ENCODE measurements at regions not wholly inside any gene's neighbourhood (a gene's known extent, or its start where the extent isn't known, plus 50 kb on each side); places are given as distances from the start of the nearest gene placed in this dataset.

DNA sequence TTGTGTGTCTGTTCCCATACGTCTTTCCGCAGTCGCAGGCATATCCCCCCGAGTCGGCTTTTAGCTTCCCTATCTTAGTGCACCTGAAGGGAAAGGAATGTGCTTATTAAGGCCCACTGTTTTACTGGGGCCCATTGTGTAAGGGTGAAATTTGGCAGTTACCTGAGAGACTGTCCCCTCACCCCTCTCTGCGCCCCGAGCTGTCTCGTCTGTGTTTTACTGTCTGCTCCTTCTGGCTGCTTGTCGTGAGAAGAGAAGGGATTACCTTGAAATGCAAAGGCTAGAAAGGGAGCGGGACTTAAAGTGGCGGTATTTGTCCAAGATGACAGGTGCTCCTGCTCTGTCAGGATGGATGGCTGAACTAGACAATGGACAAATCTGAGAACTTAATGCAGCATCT is 233.0 kb upstream of the POU1F1 start:
- no peak overlapping the region for H4K5ac ChIP-seq (ENCODE audit: low read depth, low read length)
- CTCF ChIA-PET: no interaction called here
- no peak for DNase-seq
- no peak overlapping the region for H2BK5ac ChIP-seq (ENCODE audit: low read depth, low read length, poor library complexity, severe bottlenecking)
- no peak overlapping the region for H3K23ac ChIP-seq (ENCODE audit: low read depth, low read length)
- H3K14ac ChIP-seq (replicated peaks; ENCODE audit: low read depth, low read length): no peak overlapping the region
- H3K27me3 ChIP-seq (ENCODE audit: control insufficient read depth, insufficient read depth, low read length): no peaks in the 10 kb centered on the region
- no peak overlapping the region for H3K9ac ChIP-seq (ENCODE audit: low read depth, low read length)
- no peak overlapping the region for H3K4ac ChIP-seq (ENCODE audit: low read depth, low read length)
- H4K8ac ChIP-seq (ENCODE audit: low read depth in 2 of 2, low read length in 2 of 2): no peak overlapping the region
- no peak overlapping the region for H2BK15ac ChIP-seq (ENCODE audit: low read depth, low read length)
- H3K18ac ChIP-seq (ENCODE audit: low read depth, low read length): no peak overlapping the region
- no peaks in the 10 kb centered on the region for H3K4me1 ChIP-seq (ENCODE audit: control insufficient read depth, insufficient read depth, low read length)
- in situ Hi-C loops (cut with MboI; ENCODE audit: low sequenced_read_pairs): no loop called here
- H4K91ac ChIP-seq (ENCODE audit: insufficient read depth, low read depth, low read length): no peak overlapping the region
- H2AK9ac ChIP-seq (replicated peaks; ENCODE audit: low read depth, low read length, poor library complexity): no peak overlapping the region
- dilution Hi-C loops (cut with HindIII; ENCODE audit: low sequenced_read_pairs, unreplicated experiment): no loop called here
- no CpG with 5 or more reads among the region's 11 CpGs for WGBS, 2 experiments (ENCODE audit: extremely low coverage in 2 of 2, insufficient read length in 1 of 2)
- H3K56ac ChIP-seq (ENCODE audit: extremely low read depth, insufficient read depth, low read length): no peak overlapping the region
- H2AK5ac ChIP-seq (ENCODE audit: low read depth, low read length): no peak overlapping the region
- H2BK120ac ChIP-seq (ENCODE audit: low read depth, low read length): no peak overlapping the region
- no peaks in the 10 kb centered on the region for H3K79me1 ChIP-seq (ENCODE audit: low read depth in 1 of 2, low read length in 2 of 2)
- ATAC-seq (ENCODE audit: low read depth): no peak
- H3K36me3 ChIP-seq (ENCODE audit: control insufficient read depth, insufficient read depth, low read length): no peaks in the 10 kb centered on the region
- no peaks in the 10 kb centered on the region for H4K20me1 ChIP-seq (ENCODE audit: insufficient read depth, low read length)
- TF ChIP-seq BHLHE40 (IDR thresholded peaks at IDR 0.05; ENCODE audit: low read depth, low read length) (no peak), RFX5 (IDR thresholded peaks at IDR 0.05; ENCODE audit: low read depth, low read length) (no peak), MAFK (IDR thresholded peaks at IDR 0.05; ENCODE audit: low read depth, low read length) (no peak), CEBPB (IDR thresholded peaks at IDR 0.05; ENCODE audit: low read depth, low read length) (no peak), NFE2L2 (IDR thresholded peaks at IDR 0.05; ENCODE audit: low read depth, low read length) (no peak), POLR2A (IDR thresholded peaks at IDR 0.05; ENCODE audit: low read depth, low read length) (no peak), RAD21 (IDR thresholded peaks at IDR 0.05; ENCODE audit: low read length) (no peak), RCOR1 (IDR thresholded peaks at IDR 0.05; ENCODE audit: insufficient replicate concordance, low read length) (no peak), SMC3 (IDR thresholded peaks at IDR 0.05; ENCODE audit: low read depth, low read length) (no peak)
- TF ChIP-seq, protein P1, sequence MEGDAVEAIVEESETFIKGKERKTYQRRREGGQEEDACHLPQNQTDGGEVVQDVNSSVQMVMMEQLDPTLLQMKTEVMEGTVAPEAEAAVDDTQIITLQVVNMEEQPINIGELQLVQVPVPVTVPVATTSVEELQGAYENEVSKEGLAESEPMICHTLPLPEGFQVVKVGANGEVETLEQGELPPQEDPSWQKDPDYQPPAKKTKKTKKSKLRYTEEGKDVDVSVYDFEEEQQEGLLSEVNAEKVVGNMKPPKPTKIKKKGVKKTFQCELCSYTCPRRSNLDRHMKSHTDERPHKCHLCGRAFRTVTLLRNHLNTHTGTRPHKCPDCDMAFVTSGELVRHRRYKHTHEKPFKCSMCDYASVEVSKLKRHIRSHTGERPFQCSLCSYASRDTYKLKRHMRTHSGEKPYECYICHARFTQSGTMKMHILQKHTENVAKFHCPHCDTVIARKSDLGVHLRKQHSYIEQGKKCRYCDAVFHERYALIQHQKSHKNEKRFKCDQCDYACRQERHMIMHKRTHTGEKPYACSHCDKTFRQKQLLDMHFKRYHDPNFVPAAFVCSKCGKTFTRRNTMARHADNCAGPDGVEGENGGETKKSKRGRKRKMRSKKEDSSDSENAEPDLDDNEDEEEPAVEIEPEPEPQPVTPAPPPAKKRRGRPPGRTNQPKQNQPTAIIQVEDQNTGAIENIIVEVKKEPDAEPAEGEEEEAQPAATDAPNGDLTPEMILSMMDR (conservative IDR thresholded peaks at IDR 0.05; ENCODE audit: low read depth, low read length): no peak
- TF ChIP-seq, protein P2, sequence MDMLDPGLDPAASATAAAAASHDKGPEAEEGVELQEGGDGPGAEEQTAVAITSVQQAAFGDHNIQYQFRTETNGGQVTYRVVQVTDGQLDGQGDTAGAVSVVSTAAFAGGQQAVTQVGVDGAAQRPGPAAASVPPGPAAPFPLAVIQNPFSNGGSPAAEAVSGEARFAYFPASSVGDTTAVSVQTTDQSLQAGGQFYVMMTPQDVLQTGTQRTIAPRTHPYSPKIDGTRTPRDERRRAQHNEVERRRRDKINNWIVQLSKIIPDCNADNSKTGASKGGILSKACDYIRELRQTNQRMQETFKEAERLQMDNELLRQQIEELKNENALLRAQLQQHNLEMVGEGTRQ (IDR thresholded peaks at IDR 0.05; ENCODE audit: low read depth, low read length): no peak
- TF ChIP-seq, protein P3, sequence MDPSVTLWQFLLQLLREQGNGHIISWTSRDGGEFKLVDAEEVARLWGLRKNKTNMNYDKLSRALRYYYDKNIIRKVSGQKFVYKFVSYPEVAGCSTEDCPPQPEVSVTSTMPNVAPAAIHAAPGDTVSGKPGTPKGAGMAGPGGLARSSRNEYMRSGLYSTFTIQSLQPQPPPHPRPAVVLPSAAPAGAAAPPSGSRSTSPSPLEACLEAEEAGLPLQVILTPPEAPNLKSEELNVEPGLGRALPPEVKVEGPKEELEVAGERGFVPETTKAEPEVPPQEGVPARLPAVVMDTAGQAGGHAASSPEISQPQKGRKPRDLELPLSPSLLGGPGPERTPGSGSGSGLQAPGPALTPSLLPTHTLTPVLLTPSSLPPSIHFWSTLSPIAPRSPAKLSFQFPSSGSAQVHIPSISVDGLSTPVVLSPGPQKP (IDR thresholded peaks at IDR 0.05; ENCODE audit: borderline replicate concordance, low read depth, low read length): no peak
- 0 out of 2 replicates have a peak, but pooled peaks cover 2% of the 10 kb centered on the region for H3K9me3 ChIP-seq (ENCODE audit: control insufficient read depth, insufficient read depth, low read length)
- no peaks in the 10 kb centered on the region for H3K9me1 ChIP-seq (ENCODE audit: insufficient read depth, low read length)
- no peak overlapping the region for H2BK20ac ChIP-seq (ENCODE audit: low read depth, low read length)
- no peak overlapping the region for H3K4me2 ChIP-seq (ENCODE audit: low read depth, low read length)
- intact Hi-C loops (cut with micrococcal nuclease): loop anchor here (10.0 kb wide), 1 partner anchor 215 kb away; no protein-coding TSS in a partner anchor
- no peak overlapping the region for H2AFZ ChIP-seq (replicated peaks; ENCODE audit: low read length, poor library complexity)
- H3K27ac ChIP-seq (ENCODE audit: insufficient read depth, low read length): no peak overlapping the region
- POLR2A ChIA-PET (ENCODE audit: unreplicated experiment): no interaction called here
- H3K4me3 ChIP-seq (ENCODE audit: insufficient read depth, low read depth, low read length): no peak overlapping the region
- BruUV-seq (replicated peaks): no TSS peak

All from IMR-90 (cell line).